HepG2 (cell line): ENCODE measurements at regions not wholly inside any gene's neighbourhood (a gene's known extent, or its start where the extent isn't known, plus 50 kb on each side); places are given as distances from the start of the nearest gene placed in this dataset.
"Not testable (repeated sequence)": the region's sequence is repeated elsewhere in the genome, so short reads cannot be mapped to it uniquely, and the experiment has no call there.

Experiments used
- ATAC-seq: fragments of 200-7000 bp; cut with Tn5 transposase; 3 replicates; pipeline ENCODE4 v1.9.1; 2020; ENCODE audit warnings: mild to moderate bottlenecking, moderate library complexity
- BruUV-seq: library from RNA; stranded (reverse); fragments of 400-500 nt; replicated peaks from 2 replicates; lab custom pipeline; 2021; lab: Mats Ljungman, UMichigan
- CTCF ChIA-PET: fragments of 300-600 bp; formaldehyde crosslinking; extraction: SDS; loops from one replicate; lab custom pipeline; 2021; ENCODE audit warnings: low total read pairs, inconsistent platforms, low intra/inter-chr PET ratio; lab: Yijun Ruan, JAX
- POLR2A ChIA-PET: fragments of 350-600 bp; sonication (Branson Sonifier 250); formaldehyde crosslinking; loops from one replicate; lab custom pipeline; 2020; ENCODE audit warnings: antibody characterized with exemption, inconsistent platforms; lab: Yijun Ruan, JAX
- DNase-seq: peaks from one replicate; pipeline ENCODE4 v3.0.0-alpha.2; 2015; ENCODE audit warnings: low spot score
- FAIRE-seq: peaks from 3 replicates; lab custom pipeline; 2011; peaks lifted over from hg19 to GRCh38; lab: Jason Lieb, UNC
- H2AFZ ChIP-seq: one replicate; pipeline ENCODE4 v1.6.1; 2011; ENCODE audit warnings: low read length, inconsistent platforms
- H3K27ac ChIP-seq: fragments of 300-600 bp; 3 replicates; pipeline ENCODE4 v1.8.0; 2011; ENCODE audit warnings: mixed run types, mild to moderate bottlenecking, mixed read lengths, low read length, inconsistent platforms; ENCODE audit not compliant: insufficient read depth; ENCODE audit errors: extremely low read length
- H3K27me3 ChIP-seq, 2 experiments: fragments of 200-600 bp in 1 of 2; 2 replicates in 1 of 2; 3 replicates in 1 of 2; pipeline versions ENCODE4 v1.6.0 to v1.8.0; 2011; ENCODE audit warnings: low read length in 2 of 2, mild to moderate bottlenecking in 2 of 2, moderate library complexity in 2 of 2, inconsistent platforms in 1 of 2; ENCODE audit not compliant: insufficient read depth in 2 of 2, control insufficient read depth in 1 of 2
- H3K36me3 ChIP-seq, 2 experiments: fragments of 200-600 bp in 1 of 2; replicated peaks in 1 of 2; 2 replicates in 1 of 2; 3 replicates in 1 of 2; pipeline versions ENCODE4 v1.5.1 to v1.8.0; 2011; ENCODE audit warnings: low read length in 2 of 2, inconsistent platforms in 1 of 2; ENCODE audit not compliant: insufficient read depth in 2 of 2, control insufficient read depth in 1 of 2
- H3K4me1 ChIP-seq: 2 replicates; pipeline ENCODE4 v1.5.1; 2012; ENCODE audit warnings: low read length, inconsistent platforms; ENCODE audit not compliant: insufficient read depth
- H3K4me2 ChIP-seq: 2 replicates; pipeline ENCODE4 v1.6.0; 2011; ENCODE audit warnings: low read depth, low read length, inconsistent platforms
- H3K4me3 ChIP-seq, 3 experiments: fragments of 200-600 bp in 1 of 3; sonication (generic), shearing (Covaris generic) in 1 of 3; replicated peaks in 1 of 3; 2 replicates each; pipeline ENCODE4 v1.5.1; 2011 to 2016; ENCODE audit warnings: low read length in 3 of 3, inconsistent platforms in 2 of 3, low read depth in 2 of 3, mild to moderate bottlenecking in 2 of 3, control low read depth in 1 of 3, mixed read lengths in 1 of 3; ENCODE audit not compliant: insufficient read depth in 1 of 3
- H3K79me2 ChIP-seq: one replicate; pipeline ENCODE4 v1.6.1; 2011; ENCODE audit warnings: low read length, inconsistent platforms; ENCODE audit not compliant: insufficient read depth
- H3K9ac ChIP-seq: 2 replicates; pipeline ENCODE4 v1.6.0; 2011; ENCODE audit warnings: mild to moderate bottlenecking, low read depth, low read length, inconsistent platforms; ENCODE audit not compliant: insufficient read depth
- H3K9me3 ChIP-seq: 2 replicates; pipeline ENCODE4 v1.5.1; 2012; ENCODE audit warnings: mild to moderate bottlenecking, low read length
- H4K20me1 ChIP-seq: 2 replicates; pipeline ENCODE4 v1.6.0; 2011; ENCODE audit warnings: inconsistent platforms, mild to moderate bottlenecking, low read length, moderate library complexity; ENCODE audit not compliant: insufficient read depth
- WGBS: methylation state at CpG from one replicate; pipeline ENCODE4 v1.1.6; 2017; ENCODE audit warnings: low lambda C conversion rate; 5-methylcytosine and 5-hydroxymethylcytosine counted together
- in situ Hi-C: cut with HindIII; loops from 2 replicates; pipeline ENCODE4 v1.10.0; 2017; ENCODE audit warnings: low pct_unique_long_range_greater_than_20kb; ENCODE audit not compliant: extremely low pct_ligation_motif_present
- intact Hi-C: fragments of 100-400 bp; cut with micrococcal nuclease; formaldehyde crosslinking; loops from one replicate; pipeline ENCODE4 v1.10.0; 2022; ENCODE audit not compliant: unreplicated experiment

- H3K27me3 ChIP-seq, FAIRE-seq, DNase-seq, H3K4me2 ChIP-seq, H3K9me3 ChIP-seq, H3K4me3 ChIP-seq, H3K9ac ChIP-seq, BruUV-seq, H4K20me1 ChIP-seq, H3K79me2 ChIP-seq, H2AFZ ChIP-seq, H3K4me1 ChIP-seq, H3K27ac ChIP-seq, intact Hi-C loops, POLR2A ChIA-PET, H3K36me3 ChIP-seq, CTCF ChIA-PET, ATAC-seq, in situ Hi-C loops: not testable (repeated sequence)
- WGBS: 2% methylated on average over 7 of the region's 7 CpGs
These were observed 2889.0 kb upstream of the TEKT4 start for GRCh38 chr2:91982217-91982616.

DNA sequence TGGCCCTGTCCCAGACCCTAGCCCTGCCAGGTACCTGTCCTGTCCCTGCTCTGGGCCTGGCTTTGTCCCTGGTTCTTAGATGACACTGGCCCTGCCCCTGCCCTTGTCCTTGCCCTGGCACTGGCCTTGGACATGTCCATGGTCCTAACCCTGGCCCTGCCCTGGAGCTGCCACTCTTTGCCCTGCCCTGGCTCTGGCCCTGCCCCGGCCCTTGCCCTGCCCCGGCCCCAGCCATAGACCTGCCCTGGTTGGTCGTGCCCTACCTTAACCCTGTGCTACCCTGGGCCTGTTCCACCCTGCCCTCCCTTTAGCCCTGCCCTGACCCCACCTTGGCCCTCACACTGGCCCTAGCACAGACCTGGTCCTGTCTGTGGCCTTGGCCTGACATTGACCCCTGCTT is 2888.0 kb upstream of the TEKT4 start:
- H3K4me1 ChIP-seq, H3K27me3 ChIP-seq, H3K36me3 ChIP-seq, H4K20me1 ChIP-seq, DNase-seq, H2AFZ ChIP-seq, H3K27ac ChIP-seq, in situ Hi-C loops, BruUV-seq, ATAC-seq, H3K4me2 ChIP-seq, H3K4me3 ChIP-seq, FAIRE-seq, H3K9ac ChIP-seq, H3K79me2 ChIP-seq, intact Hi-C loops, H3K9me3 ChIP-seq, CTCF ChIA-PET, POLR2A ChIA-PET: not testable (repeated sequence)
- WGBS: 10% methylated on average over 3 of the region's 3 CpGs

DNA sequence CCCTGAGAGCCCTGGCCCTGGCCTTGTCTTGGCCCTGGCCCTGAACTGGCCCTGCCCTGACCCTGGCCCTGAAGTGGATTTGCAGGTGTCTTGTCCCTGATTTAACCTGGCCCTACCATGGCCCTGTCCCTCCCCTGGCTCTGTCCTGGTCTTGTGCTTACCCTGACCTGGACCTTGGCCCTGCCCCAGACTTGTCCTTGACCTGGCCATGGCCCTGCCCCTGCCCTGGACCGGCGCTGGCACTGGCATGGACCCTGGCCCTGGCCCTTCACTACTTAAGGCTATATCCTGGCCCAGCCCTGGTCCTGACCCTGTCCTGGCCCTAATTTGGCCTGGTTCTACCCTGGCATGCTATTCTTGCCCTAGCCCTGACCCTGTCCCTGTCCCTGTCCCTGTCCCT is 2887.5 kb upstream of the TEKT4 start:
- BruUV-seq, H2AFZ ChIP-seq, in situ Hi-C loops, H3K36me3 ChIP-seq, CTCF ChIA-PET, DNase-seq, FAIRE-seq, ATAC-seq, H3K9ac ChIP-seq, H3K27ac ChIP-seq, H3K9me3 ChIP-seq, H3K4me1 ChIP-seq, H3K4me3 ChIP-seq, POLR2A ChIA-PET, H3K79me2 ChIP-seq, intact Hi-C loops, H4K20me1 ChIP-seq, H3K27me3 ChIP-seq, H3K4me2 ChIP-seq: not testable (repeated sequence)
- 45% methylated on average over 2 of the region's 2 CpGs for WGBS

DNA sequence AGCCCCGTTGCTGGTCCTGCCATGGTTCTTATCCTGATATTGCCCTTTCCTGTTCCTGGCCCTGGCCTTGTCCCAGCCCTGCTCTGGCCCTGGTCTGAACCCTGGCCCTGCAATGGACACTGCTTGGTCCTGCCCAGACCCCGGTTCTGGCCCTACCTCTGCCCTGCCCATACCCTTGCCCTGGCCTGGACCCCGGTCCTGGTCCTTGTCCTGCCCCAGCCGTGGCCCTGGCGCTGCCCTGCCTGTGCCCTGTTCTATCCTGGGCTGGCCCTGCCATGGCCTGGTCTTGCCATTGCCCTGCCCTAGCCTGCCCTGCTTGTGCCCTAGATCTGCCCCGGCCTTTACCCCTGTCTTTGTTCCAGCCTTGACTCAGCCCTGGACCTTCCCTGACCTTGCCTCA is 2887.1 kb upstream of the TEKT4 start:
- WGBS: 1% methylated on average over 5 of the region's 6 CpGs
- H3K27me3 ChIP-seq, in situ Hi-C loops, POLR2A ChIA-PET, H3K79me2 ChIP-seq, intact Hi-C loops, H3K27ac ChIP-seq, H2AFZ ChIP-seq, BruUV-seq, ATAC-seq, FAIRE-seq, H4K20me1 ChIP-seq, H3K4me2 ChIP-seq, H3K9me3 ChIP-seq, H3K36me3 ChIP-seq, H3K4me1 ChIP-seq, H3K4me3 ChIP-seq, DNase-seq, H3K9ac ChIP-seq, CTCF ChIA-PET: not testable (repeated sequence)
